ENCODE measurements at regions not wholly inside any gene's neighbourhood (a gene's known extent, or its start where the extent isn't known, plus 50 kb on each side); places are given as distances from the start of the nearest gene placed in this dataset.

- TF ChIP-seq CTCF (conservative IDR thresholded peaks at IDR 0.05; ENCODE audit: low read depth, low read length) = no peak
- no peak for DNase-seq (ENCODE audit: low read depth)
- no peak overlapping the region for H3K4me3 ChIP-seq (ENCODE audit: low read depth, low read length)
Observed at GRCh38 chr10:125218967-125219366, 58.6 kb upstream of the CTBP2 start.

GRCh38 chr10:125217990-125218675 lies 57.8 kb upstream of the CTBP2 start:
- H3K4me3 ChIP-seq (ENCODE audit: low read depth, low read length) = no peak overlapping the region
- peak; percentile 44 for TF ChIP-seq CTCF (conservative IDR thresholded peaks at IDR 0.05; ENCODE audit: low read depth, low read length)
- DNase-seq (ENCODE audit: low read depth) = no peak

- no peak for DNase-seq (ENCODE audit: low read depth)
- TF ChIP-seq CTCF (conservative IDR thresholded peaks at IDR 0.05; ENCODE audit: low read depth, low read length) = no peak
- H3K4me3 ChIP-seq (ENCODE audit: low read depth, low read length) = no peak overlapping the region
Observed at GRCh38 chr10:125216861-125217260, 56.5 kb upstream of the CTBP2 start.

- no peak for DNase-seq (ENCODE audit: low read depth)
- no peak overlapping the region for H3K4me3 ChIP-seq (ENCODE audit: low read depth, low read length)
- no peak for TF ChIP-seq CTCF (conservative IDR thresholded peaks at IDR 0.05; ENCODE audit: low read depth, low read length)
Observed at GRCh38 chr10:125216309-125216708, 55.9 kb upstream of the CTBP2 start.

GRCh38 chr10:125214283-125214570 lies 53.9 kb upstream of the CTBP2 start:
- TF ChIP-seq CTCF (conservative IDR thresholded peaks at IDR 0.05; ENCODE audit: low read depth, low read length) = no peak
- no peak overlapping the region for H3K4me3 ChIP-seq (ENCODE audit: low read depth, low read length)
- no peak for DNase-seq (ENCODE audit: low read depth)

- no peak for TF ChIP-seq CTCF (conservative IDR thresholded peaks at IDR 0.05; ENCODE audit: low read depth, low read length)
- H3K4me3 ChIP-seq (ENCODE audit: low read depth, low read length) = no peak overlapping the region
- no peak for DNase-seq (ENCODE audit: low read depth)
Observed at GRCh38 chr10:125213541-125214282, 53.3 kb upstream of the CTBP2 start.
